HepG2 (cell line): ENCODE measurements at regions not wholly inside any gene's neighbourhood (a gene's known extent, or its start where the extent isn't known, plus 50 kb on each side); places are given as distances from the start of the nearest gene placed in this dataset.

Source experiments
- AKAP8 ChIP-seq: sonication (generic); formaldehyde crosslinking; IDR thresholded peaks from 2 replicates; pipeline ENCODE4 v1.5.1; 2020; ENCODE audit warnings: mild to moderate bottlenecking, missing genetic modification reagents
- BRCA1 ChIP-seq: sonication (generic); formaldehyde crosslinking; IDR thresholded peaks from 2 replicates; pipeline ENCODE4 v1.4.0; 2020; ENCODE audit warnings: missing genetic modification reagents
- MYNN ChIP-seq: sonication (generic); formaldehyde crosslinking; IDR thresholded peaks from 2 replicates; pipeline ENCODE4 v1.4.0; 2020; ENCODE audit warnings: mild to moderate bottlenecking, low read depth, missing genetic modification reagents
- POLR2AphosphoS2 ChIP-seq: IDR thresholded peaks from 2 replicates; pipeline ENCODE4 v1.6.1; 2011; ENCODE audit warnings: low read depth, low read length, improper control_type of control experiment
- ZNF354B ChIP-seq: sonication (generic); formaldehyde crosslinking; IDR thresholded peaks from 2 replicates; pipeline ENCODE4 v1.8.0; 2022; ENCODE audit warnings: mild to moderate bottlenecking, missing genetic modification reagents
- ZNF644 ChIP-seq: IDR thresholded peaks from 2 replicates; pipeline ENCODE4 v1.6.1; 2016; ENCODE audit warnings: low read depth
- ZNF883 ChIP-seq: sonication (generic); formaldehyde crosslinking; IDR thresholded peaks from 2 replicates; pipeline ENCODE4 v1.5.1; 2020; ENCODE audit warnings: mild to moderate bottlenecking, missing genetic modification reagents; ENCODE audit errors: not compliant biosample characterization
- TF ChIP-seq, protein P1 (sequence below): sonication (generic); formaldehyde crosslinking; IDR thresholded peaks from 2 replicates; pipeline ENCODE4 v1.5.0; 2020; ENCODE audit warnings: mild to moderate bottlenecking, missing genetic modification reagents
- TF ChIP-seq, protein P2 (sequence below): conservative IDR thresholded peaks from 2 replicates; pipeline ENCODE4 v1.6.1; 2018; ENCODE audit warnings: missing genetic modification reagents
- TF ChIP-seq, protein P3 (sequence below): sonication (generic); formaldehyde crosslinking; IDR thresholded peaks from 2 replicates; pipeline ENCODE4 v1.4.0; 2020; ENCODE audit warnings: missing genetic modification reagents, borderline replicate concordance
- TF ChIP-seq, protein P4 (sequence below): IDR thresholded peaks from 2 replicates; pipeline ENCODE4 v1.6.1; 2016

DNA sequence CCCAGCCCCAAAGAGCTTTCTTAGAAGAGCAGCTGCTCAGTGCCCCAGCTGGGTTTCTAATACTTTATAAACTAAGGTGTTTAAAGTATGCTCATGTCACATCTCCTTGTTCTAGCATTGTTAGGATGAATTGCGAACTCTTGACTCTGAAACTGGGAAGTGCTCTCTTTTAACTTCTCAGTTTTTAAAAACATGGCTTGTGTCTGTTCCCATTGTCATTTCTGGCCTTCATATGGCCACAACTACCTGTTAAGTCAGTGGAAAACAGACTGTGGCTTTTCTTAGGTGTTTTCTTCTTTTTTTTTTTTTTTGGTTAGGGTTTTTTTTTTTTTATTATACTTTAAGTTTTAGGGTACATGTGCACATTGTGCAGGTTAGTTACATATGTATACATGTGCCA, 164.7 kb downstream of the KCNRG start (continued):
- TF ChIP-seq, protein P1, sequence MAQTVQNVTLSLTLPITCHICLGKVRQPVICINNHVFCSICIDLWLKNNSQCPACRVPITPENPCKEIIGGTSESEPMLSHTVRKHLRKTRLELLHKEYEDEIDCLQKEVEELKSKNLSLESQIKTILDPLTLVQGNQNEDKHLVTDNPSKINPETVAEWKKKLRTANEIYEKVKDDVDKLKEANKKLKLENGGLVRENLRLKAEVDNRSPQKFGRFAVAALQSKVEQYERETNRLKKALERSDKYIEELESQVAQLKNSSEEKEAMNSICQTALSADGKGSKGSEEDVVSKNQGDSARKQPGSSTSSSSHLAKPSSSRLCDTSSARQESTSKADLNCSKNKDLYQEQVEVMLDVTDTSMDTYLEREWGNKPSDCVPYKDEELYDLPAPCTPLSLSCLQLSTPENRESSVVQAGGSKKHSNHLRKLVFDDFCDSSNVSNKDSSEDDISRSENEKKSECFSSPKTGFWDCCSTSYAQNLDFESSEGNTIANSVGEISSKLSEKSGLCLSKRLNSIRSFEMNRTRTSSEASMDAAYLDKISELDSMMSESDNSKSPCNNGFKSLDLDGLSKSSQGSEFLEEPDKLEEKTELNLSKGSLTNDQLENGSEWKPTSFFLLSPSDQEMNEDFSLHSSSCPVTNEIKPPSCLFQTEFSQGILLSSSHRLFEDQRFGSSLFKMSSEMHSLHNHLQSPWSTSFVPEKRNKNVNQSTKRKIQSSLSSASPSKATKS: no peak
- TF ChIP-seq, protein P2, sequence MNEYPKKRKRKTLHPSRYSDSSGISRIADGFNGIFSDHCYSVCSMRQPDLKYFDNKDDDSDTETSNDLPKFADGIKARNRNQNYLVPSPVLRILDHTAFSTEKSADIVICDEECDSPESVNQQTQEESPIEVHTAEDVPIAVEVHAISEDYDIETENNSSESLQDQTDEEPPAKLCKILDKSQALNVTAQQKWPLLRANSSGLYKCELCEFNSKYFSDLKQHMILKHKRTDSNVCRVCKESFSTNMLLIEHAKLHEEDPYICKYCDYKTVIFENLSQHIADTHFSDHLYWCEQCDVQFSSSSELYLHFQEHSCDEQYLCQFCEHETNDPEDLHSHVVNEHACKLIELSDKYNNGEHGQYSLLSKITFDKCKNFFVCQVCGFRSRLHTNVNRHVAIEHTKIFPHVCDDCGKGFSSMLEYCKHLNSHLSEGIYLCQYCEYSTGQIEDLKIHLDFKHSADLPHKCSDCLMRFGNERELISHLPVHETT (CRISPR knock-in tag): no peak
- TF ChIP-seq ZNF644 (CRISPR knock-in tag) (no peak), ZNF883 (CRISPR knock-in tag) (no peak), BRCA1 (no peak), MYNN (CRISPR knock-in tag) (no peak), POLR2AphosphoS2 (no peak), ZNF354B (CRISPR knock-in tag) (no peak), AKAP8 (CRISPR knock-in tag) (no peak)
- TF ChIP-seq, protein P3, sequence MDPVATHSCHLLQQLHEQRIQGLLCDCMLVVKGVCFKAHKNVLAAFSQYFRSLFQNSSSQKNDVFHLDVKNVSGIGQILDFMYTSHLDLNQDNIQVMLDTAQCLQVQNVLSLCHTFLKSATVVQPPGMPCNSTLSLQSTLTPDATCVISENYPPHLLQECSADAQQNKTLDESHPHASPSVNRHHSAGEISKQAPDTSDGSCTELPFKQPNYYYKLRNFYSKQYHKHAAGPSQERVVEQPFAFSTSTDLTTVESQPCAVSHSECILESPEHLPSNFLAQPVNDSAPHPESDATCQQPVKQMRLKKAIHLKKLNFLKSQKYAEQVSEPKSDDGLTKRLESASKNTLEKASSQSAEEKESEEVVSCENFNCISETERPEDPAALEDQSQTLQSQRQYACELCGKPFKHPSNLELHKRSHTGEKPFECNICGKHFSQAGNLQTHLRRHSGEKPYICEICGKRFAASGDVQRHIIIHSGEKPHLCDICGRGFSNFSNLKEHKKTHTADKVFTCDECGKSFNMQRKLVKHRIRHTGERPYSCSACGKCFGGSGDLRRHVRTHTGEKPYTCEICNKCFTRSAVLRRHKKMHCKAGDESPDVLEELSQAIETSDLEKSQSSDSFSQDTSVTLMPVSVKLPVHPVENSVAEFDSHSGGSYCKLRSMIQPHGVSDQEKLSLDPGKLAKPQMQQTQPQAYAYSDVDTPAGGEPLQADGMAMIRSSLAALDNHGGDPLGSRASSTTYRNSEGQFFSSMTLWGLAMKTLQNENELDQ: no peak
- TF ChIP-seq, protein P4, sequence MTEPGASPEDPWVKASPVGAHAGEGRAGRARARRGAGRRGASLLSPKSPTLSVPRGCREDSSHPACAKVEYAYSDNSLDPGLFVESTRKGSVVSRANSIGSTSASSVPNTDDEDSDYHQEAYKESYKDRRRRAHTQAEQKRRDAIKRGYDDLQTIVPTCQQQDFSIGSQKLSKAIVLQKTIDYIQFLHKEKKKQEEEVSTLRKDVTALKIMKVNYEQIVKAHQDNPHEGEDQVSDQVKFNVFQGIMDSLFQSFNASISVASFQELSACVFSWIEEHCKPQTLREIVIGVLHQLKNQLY (CRISPR knock-in tag): no peak
